HEK293T (cell line): ENCODE measurements at regions not wholly inside any gene's neighbourhood (a gene's known extent, or its start where the extent isn't known, plus 50 kb on each side); places are given as distances from the start of the nearest gene placed in this dataset.

ENCODE experiments used
- ARNT ChIP-seq: fragments of 450-650 bp; IDR thresholded peaks from 2 replicates; pipeline ENCODE4 v1.6.1; 2017; ENCODE audit warnings: mild to moderate bottlenecking
- BHLHE40 ChIP-seq: fragments of 450-650 bp; IDR thresholded peaks from 2 replicates; pipeline ENCODE4 v1.6.1; 2016; ENCODE audit warnings: mild to moderate bottlenecking, moderate library complexity, borderline replicate concordance
- CTBP1 ChIP-seq: fragments of 450-650 bp; IDR thresholded peaks from 2 replicates; pipeline ENCODE4 v1.6.1; 2016; ENCODE audit warnings: borderline replicate concordance
- ELF4 ChIP-seq: fragments of 450-650 bp; IDR thresholded peaks from 2 replicates; pipeline ENCODE4 v1.6.1; 2017; ENCODE audit warnings: antibody characterized with exemption
- FOXA1 ChIP-seq: fragments of 450-650 bp; IDR thresholded peaks from 2 replicates; pipeline ENCODE4 v1.6.1; 2016; ENCODE audit warnings: mild to moderate bottlenecking
- FOXK2 ChIP-seq: fragments of 450-650 bp; IDR thresholded peaks from 2 replicates; pipeline ENCODE4 v1.6.1; 2016; ENCODE audit warnings: mild to moderate bottlenecking
- FOXM1 ChIP-seq: fragments of 450-650 bp; IDR thresholded peaks from 2 replicates; pipeline ENCODE4 v1.6.1; 2017; ENCODE audit warnings: mild to moderate bottlenecking, borderline replicate concordance
- L3MBTL2 ChIP-seq: fragments of 450-650 bp; conservative IDR thresholded peaks from 2 replicates; pipeline ENCODE4 v1.6.1; 2016; ENCODE audit warnings: mild to moderate bottlenecking
- LEF1 ChIP-seq: fragments of 450-650 bp; IDR thresholded peaks from 2 replicates; pipeline ENCODE4 v1.6.1; 2017; ENCODE audit warnings: mild to moderate bottlenecking, borderline replicate concordance
- NFRKB ChIP-seq: fragments of 450-650 bp; IDR thresholded peaks from 2 replicates; pipeline ENCODE4 v1.6.1; 2016; ENCODE audit warnings: mild to moderate bottlenecking, moderate library complexity
- PKNOX1 ChIP-seq: fragments of 450-650 bp; IDR thresholded peaks from 2 replicates; pipeline ENCODE4 v1.6.1; 2016
- SP1 ChIP-seq: fragments of 450-650 bp; IDR thresholded peaks from 2 replicates; pipeline ENCODE4 v1.6.1; 2017
- SUZ12 ChIP-seq: fragments of 450-650 bp; IDR thresholded peaks from 2 replicates; pipeline ENCODE4 v1.6.1; 2016; ENCODE audit warnings: mild to moderate bottlenecking
- ZNF384 ChIP-seq: fragments of 450-650 bp; IDR thresholded peaks from 2 replicates; pipeline ENCODE4 v1.6.1; 2016

- TF ChIP-seq SUZ12 (no peak), ARNT (no peak), ELF4 (no peak), CTBP1 (no peak), L3MBTL2 (no peak), BHLHE40 (no peak), SP1 (no peak), NFRKB (no peak), LEF1 (no peak), FOXA1 (no peak), PKNOX1 (no peak), ZNF384 (no peak), FOXK2 (no peak), FOXM1 (no peak)
These were observed 98.7 kb upstream of the SCN7A start for GRCh38 chr2:166592750-166593149.
